ENCODE measurements at regions not wholly inside any gene's neighbourhood (a gene's known extent, or its start where the extent isn't known, plus 50 kb on each side); places are given as distances from the start of the nearest gene placed in this dataset.

- no peak overlapping the region for H3K14ac ChIP-seq (ENCODE audit: insufficient read length)
- no peaks in the 10 kb centered on the region for H3K36me3 ChIP-seq (ENCODE audit: control insufficient read depth in 2 of 4, insufficient read depth in 4 of 4, low read length in 3 of 4)
These were observed 211.9 kb downstream of the FGF9 start for GRCh38 chr13:21882766-21883165.

More at GRCh38 chr13:21882766-21883165, 211.9 kb downstream of the FGF9 start:
- Histone ChIP-seq H3K27ac (ENCODE audit: low read depth, low read length) (no peak overlapping the region), H4K8ac (ENCODE audit: extremely low read depth, insufficient read depth, low read length) (no peak overlapping the region), H2BK20ac (ENCODE audit: low read length) (no peak overlapping the region), H2BK12ac (ENCODE audit: low read depth, low read length) (no peak overlapping the region), H3K18ac (ENCODE audit: extremely low read depth, low read length) (no peak overlapping the region), H4K20me1 (replicated peaks in 1 of 2; ENCODE audit: control insufficient read depth in 1 of 2, insufficient read depth in 2 of 2, low read length in 2 of 2) (no peaks in the 10 kb centered on the region), H3K4me2 (ENCODE audit: insufficient read depth in 1 of 2, low read depth in 2 of 2, low read length in 2 of 2) (no peak overlapping the region), H3K23ac (ENCODE audit: insufficient read length) (no peak overlapping the region), H3K23me2 (ENCODE audit: low read depth, low read length) (no peaks in the 10 kb centered on the region; the same call in 1 of the 2 replicates), H2BK5ac (ENCODE audit: low read depth, low read length) (no peak overlapping the region), H2BK15ac (ENCODE audit: low read length) (no peak overlapping the region), H4K91ac (replicated peaks; ENCODE audit: insufficient read length, low read length) (no peak overlapping the region), H3K27me3 (replicated peaks in 1 of 4; ENCODE audit: control insufficient read depth in 3 of 4, extremely low read depth in 1 of 4, insufficient read depth in 3 of 4, low read length in 3 of 4) (no peaks in the 10 kb centered on the region), H3K79me2 (ENCODE audit: control insufficient read depth in 1 of 2, insufficient read depth in 2 of 2, low read length in 2 of 2) (no peaks in the 10 kb centered on the region), H3K9ac (replicated peaks in 1 of 4; ENCODE audit: extremely low read depth in 1 of 4, low read depth in 3 of 4, low read length in 3 of 4) (no peak overlapping the region), H2AK5ac (ENCODE audit: low read depth, low read length) (no peak overlapping the region), H3K56ac (replicated peaks; ENCODE audit: insufficient read length, low read depth, low read length) (no peak overlapping the region), H4K5ac (ENCODE audit: insufficient read length, low read depth, low read length) (no peak overlapping the region), H3K79me1 (ENCODE audit: low read depth, low read length) (no peaks in the 10 kb centered on the region), H3K4ac (replicated peaks; ENCODE audit: insufficient read length, low read depth, low read length) (no peak overlapping the region), H3K9me3 (ENCODE audit: insufficient read depth in 2 of 2, low read depth in 1 of 2, low read length in 1 of 2) (no peaks in the 10 kb centered on the region), H3K4me1 (replicated peaks in 1 of 4; ENCODE audit: control insufficient read depth in 3 of 4, insufficient read depth in 4 of 4, low read length in 3 of 4) (no peaks in the 10 kb centered on the region), H2BK120ac (replicated peaks; ENCODE audit: low read depth, low read length) (no peak overlapping the region), H2AFZ (ENCODE audit: low read length) (no peak overlapping the region), H3K4me3 (ENCODE audit: extremely low read depth in 1 of 4, insufficient read depth in 2 of 4, low read depth in 3 of 4, low read length in 4 of 4) (no peak overlapping the region)
- POLR2A ChIA-PET (ENCODE audit: partially characterized antibody), result no interaction called here
- WGBS, 2 experiments (ENCODE audit: extremely low coverage in 1 of 2, insufficient coverage in 1 of 2, insufficient read length in 1 of 2, insufficient replicate concordance in 2 of 2, low coverage in 1 of 2, low lambda C conversion rate in 2 of 2, missing lambda C conversion rate in 1 of 2), result 91% methylated on average over 9 of the region's 9 CpGs; no CpG with 5 or more reads in 1 of the 2 experiments
- TF ChIP-seq SIX5 (IDR thresholded peaks at IDR 0.05; ENCODE audit: low read depth, low read length), result no peak
- no peak for TF ChIP-seq CHD2 (IDR thresholded peaks at IDR 0.05; ENCODE audit: low read length)
- no peak for TF ChIP-seq TAF1 (IDR thresholded peaks at IDR 0.05; ENCODE audit: low read depth, low read length)
- no peak for TF ChIP-seq CBX8 (IDR thresholded peaks at IDR 0.05; ENCODE audit: borderline replicate concordance, low read depth, low read length)
- TF ChIP-seq BRCA1 (IDR thresholded peaks at IDR 0.05; ENCODE audit: low read depth, low read length), result no peak
- no peak for TF ChIP-seq ATF2 (IDR thresholded peaks at IDR 0.05; ENCODE audit: low read length)
- TF ChIP-seq SRF (IDR thresholded peaks at IDR 0.05; ENCODE audit: low read depth, low read length), result no peak
- TF ChIP-seq ATF3 (IDR thresholded peaks at IDR 0.05; ENCODE audit: insufficient read depth, low read depth, low read length), result no peak
- TF ChIP-seq JUN (IDR thresholded peaks at IDR 0.05; ENCODE audit: low read depth, low read length), result no peak
- TF ChIP-seq JUND (IDR thresholded peaks at IDR 0.05; ENCODE audit: low read length), result no peak
- TF ChIP-seq KDM4A (IDR thresholded peaks at IDR 0.05; ENCODE audit: low read depth, low read length, severe bottlenecking), result no peak
- no peak for TF ChIP-seq MAFK (IDR thresholded peaks at IDR 0.05; ENCODE audit: low read depth, low read length)
- TF ChIP-seq POLR2A (IDR thresholded peaks at IDR 0.05; ENCODE audit: control extremely low read depth in 1 of 2, low read depth in 2 of 2, low read length in 2 of 2), result no peak
- no peak for TF ChIP-seq TEAD4 (IDR thresholded peaks at IDR 0.05; ENCODE audit: low read depth, low read length)
- DNase-seq (ENCODE audit: low read depth in 1 of 2, low spot score in 2 of 2) (no peak), FAIRE-seq (no peak)
- CTCF ChIA-PET (ENCODE audit: partially characterized antibody), result interaction anchor here (1.8 kb wide), 1 partner anchor 396 kb away, joined by 3 read pairs; no protein-coding TSS in a partner anchor
